HEK293T (cell line): ENCODE measurements at regions not wholly inside any gene's neighbourhood (a gene's known extent, or its start where the extent isn't known, plus 50 kb on each side); places are given as distances from the start of the nearest gene placed in this dataset.

ENCODE experiments used
- CTCF ChIA-PET: fragments of 350-600 bp; formaldehyde crosslinking; extraction: SDS; loops from one replicate; lab custom pipeline; 2021; ENCODE audit warnings: antibody characterized with exemption, inconsistent platforms; lab: Yijun Ruan, JAX
- POLR2A ChIA-PET: fragments of 350-600 bp; formaldehyde crosslinking; extraction: SDS; loops from one replicate; lab custom pipeline; 2020; ENCODE audit warnings: antibody characterized with exemption, inconsistent platforms; lab: Yijun Ruan, JAX
- DNase-seq: peaks from one replicate; pipeline ENCODE4 v3.0.0; 2012; ENCODE audit warnings: mixed read lengths; ENCODE audit errors: extremely low spot score
- ARNT ChIP-seq: fragments of 450-650 bp; IDR thresholded peaks from 2 replicates; pipeline ENCODE4 v1.6.1; 2017; ENCODE audit warnings: mild to moderate bottlenecking
- BHLHE40 ChIP-seq: fragments of 450-650 bp; IDR thresholded peaks from 2 replicates; pipeline ENCODE4 v1.6.1; 2016; ENCODE audit warnings: mild to moderate bottlenecking, moderate library complexity, borderline replicate concordance
- CTBP1 ChIP-seq: fragments of 450-650 bp; IDR thresholded peaks from 2 replicates; pipeline ENCODE4 v1.6.1; 2016; ENCODE audit warnings: borderline replicate concordance
- ELF4 ChIP-seq: fragments of 450-650 bp; IDR thresholded peaks from 2 replicates; pipeline ENCODE4 v1.6.1; 2017; ENCODE audit warnings: antibody characterized with exemption
- FOXA1 ChIP-seq: fragments of 450-650 bp; IDR thresholded peaks from 2 replicates; pipeline ENCODE4 v1.6.1; 2016; ENCODE audit warnings: mild to moderate bottlenecking
- FOXK2 ChIP-seq: fragments of 450-650 bp; IDR thresholded peaks from 2 replicates; pipeline ENCODE4 v1.6.1; 2016; ENCODE audit warnings: mild to moderate bottlenecking
- FOXM1 ChIP-seq: fragments of 450-650 bp; IDR thresholded peaks from 2 replicates; pipeline ENCODE4 v1.6.1; 2017; ENCODE audit warnings: mild to moderate bottlenecking, borderline replicate concordance
- HDGF ChIP-seq: fragments of 450-650 bp; IDR thresholded peaks from 2 replicates; pipeline ENCODE4 v1.6.1; 2017; ENCODE audit warnings: antibody characterized with exemption, borderline replicate concordance
- L3MBTL2 ChIP-seq: fragments of 450-650 bp; conservative IDR thresholded peaks from 2 replicates; pipeline ENCODE4 v1.6.1; 2016; ENCODE audit warnings: mild to moderate bottlenecking
- LEF1 ChIP-seq: fragments of 450-650 bp; IDR thresholded peaks from 2 replicates; pipeline ENCODE4 v1.6.1; 2017; ENCODE audit warnings: mild to moderate bottlenecking, borderline replicate concordance
- NFRKB ChIP-seq: fragments of 450-650 bp; IDR thresholded peaks from 2 replicates; pipeline ENCODE4 v1.6.1; 2016; ENCODE audit warnings: mild to moderate bottlenecking, moderate library complexity
- PKNOX1 ChIP-seq: fragments of 450-650 bp; IDR thresholded peaks from 2 replicates; pipeline ENCODE4 v1.6.1; 2016
- SP1 ChIP-seq: fragments of 450-650 bp; IDR thresholded peaks from 2 replicates; pipeline ENCODE4 v1.6.1; 2017
- SUZ12 ChIP-seq: fragments of 450-650 bp; IDR thresholded peaks from 2 replicates; pipeline ENCODE4 v1.6.1; 2016; ENCODE audit warnings: mild to moderate bottlenecking
- TARDBP ChIP-seq: fragments of 450-650 bp; IDR thresholded peaks from 2 replicates; pipeline ENCODE4 v1.6.1; 2016
- ZNF384 ChIP-seq: fragments of 450-650 bp; IDR thresholded peaks from 2 replicates; pipeline ENCODE4 v1.6.1; 2016

GRCh38 chr2:150370561-150370960 lies 116.9 kb downstream of the RND3 start:
- CTCF ChIA-PET = interaction anchor here (0.5 kb wide), 1 partner anchor 1491 kb away, joined by 3 read pairs; no protein-coding TSS in a partner anchor
- DNase-seq = no peak
- TF ChIP-seq TARDBP (no peak), HDGF (no peak), ARNT (no peak)
- POLR2A ChIA-PET = no interaction called here

- POLR2A ChIA-PET = no interaction called here
- TF ChIP-seq FOXM1 (no peak), FOXA1 (no peak), FOXK2 (no peak), BHLHE40 (no peak), SUZ12 (no peak), SP1 (no peak), ELF4 (no peak), NFRKB (no peak), TARDBP (no peak), LEF1 (no peak), PKNOX1 (no peak), CTBP1 (no peak), ARNT (no peak), L3MBTL2 (no peak)
- CTCF ChIA-PET = no interaction called here
- no peak for DNase-seq
Measured at GRCh38 chr2:150369862-150370261, 117.6 kb downstream of the RND3 start.

- POLR2A ChIA-PET = no interaction called here
- TF ChIP-seq SP1 = no peak
- no peak for TF ChIP-seq FOXM1
- TF ChIP-seq SUZ12 = no peak
- no peak for TF ChIP-seq FOXK2
- TF ChIP-seq TARDBP = no peak
- TF ChIP-seq PKNOX1 = no peak
- TF ChIP-seq ELF4 = no peak
- no peak for TF ChIP-seq HDGF
- TF ChIP-seq FOXA1 = no peak
- no peak for TF ChIP-seq L3MBTL2
- TF ChIP-seq CTBP1 = no peak
- no peak for TF ChIP-seq ZNF384
- no peak for TF ChIP-seq ARNT
- no peak for TF ChIP-seq LEF1
- no peak for TF ChIP-seq BHLHE40
- no peak for TF ChIP-seq NFRKB
Measured at GRCh38 chr2:150358468-150358807, 129.0 kb downstream of the RND3 start.

GRCh38 chr2:150357770-150358467 lies 129.5 kb downstream of the RND3 start:
- CTCF ChIA-PET = no interaction called here
- no peak for TF ChIP-seq FOXK2
- TF ChIP-seq LEF1 = no peak
- TF ChIP-seq ZNF384 = no peak
- TF ChIP-seq PKNOX1 = no peak
- TF ChIP-seq SUZ12 = no peak
- no peak for TF ChIP-seq FOXM1
- TF ChIP-seq BHLHE40 = no peak
- TF ChIP-seq TARDBP = no peak
- no peak for TF ChIP-seq ELF4
- POLR2A ChIA-PET = no interaction called here
- no peak for DNase-seq

More at GRCh38 chr2:150358468-150358807, 129.0 kb downstream of the RND3 start:
- DNase-seq = no peak
- CTCF ChIA-PET = no interaction called here

GRCh38 chr2:150355440-150355839 lies 132.0 kb downstream of the RND3 start:
- ChIA-PET POLR2A (no interaction called here), CTCF (no interaction called here)
- DNase-seq = no peak
- TF ChIP-seq LEF1 = no peak
- no peak for TF ChIP-seq ZNF384
- no peak for TF ChIP-seq ARNT
- no peak for TF ChIP-seq FOXM1
- no peak for TF ChIP-seq NFRKB
- no peak for TF ChIP-seq HDGF
- no peak for TF ChIP-seq FOXK2
- no peak for TF ChIP-seq ELF4
- TF ChIP-seq L3MBTL2 = no peak
- TF ChIP-seq BHLHE40 = no peak
- no peak for TF ChIP-seq TARDBP
- TF ChIP-seq CTBP1 = no peak
- no peak for TF ChIP-seq FOXA1
- TF ChIP-seq PKNOX1 = no peak
- no peak for TF ChIP-seq SUZ12
- no peak for TF ChIP-seq SP1

- DNase-seq = no peak
- CTCF ChIA-PET = no interaction called here
- POLR2A ChIA-PET = no interaction called here
- no peak for TF ChIP-seq ARNT
- no peak for TF ChIP-seq PKNOX1
- TF ChIP-seq L3MBTL2 = no peak
- TF ChIP-seq NFRKB = no peak
- TF ChIP-seq FOXK2 = no peak
- TF ChIP-seq SP1 = no peak
- no peak for TF ChIP-seq ZNF384
- TF ChIP-seq CTBP1 = no peak
- TF ChIP-seq FOXA1 = no peak
- TF ChIP-seq TARDBP = no peak
- TF ChIP-seq SUZ12 = no peak
- no peak for TF ChIP-seq LEF1
- TF ChIP-seq ELF4 = no peak
- no peak for TF ChIP-seq HDGF
- no peak for TF ChIP-seq FOXM1
- no peak for TF ChIP-seq BHLHE40
Measured at GRCh38 chr2:150353376-150353775, 134.1 kb downstream of the RND3 start.
